Fibroblast of lung (primary cell): ENCODE measurements at regions not wholly inside any gene's neighbourhood (a gene's known extent, or its start where the extent isn't known, plus 50 kb on each side); places are given as distances from the start of the nearest gene placed in this dataset.
A peak's percentile ranks its signal among the peaks of the same experiment; 100 is the strongest.

Experiments used
- DNase-seq, 2 donors: peaks; one replicate each; pipeline versions ENCODE4 v3.0.0 to v3.0.0-alpha.2; 2010; ENCODE audit warnings: low read depth in 2 of 2
- H2AFZ ChIP-seq: 2 replicates; pipeline ENCODE4 v1.5.1; 2012; ENCODE audit warnings: low read length, control low read depth, inconsistent platforms
- H3K27ac ChIP-seq: 2 replicates; pipeline ENCODE4 v1.5.1; 2011; ENCODE audit warnings: low read length, control low read depth; ENCODE audit not compliant: insufficient read depth
- H3K27me3 ChIP-seq: 2 replicates; pipeline ENCODE4 v1.5.1; 2011; ENCODE audit warnings: mild to moderate bottlenecking, low read length; ENCODE audit not compliant: control insufficient read depth, insufficient read depth
- H3K36me3 ChIP-seq: 2 replicates; pipeline ENCODE4 v1.5.1; 2011; ENCODE audit warnings: low read length; ENCODE audit not compliant: control insufficient read depth, insufficient read depth
- H3K4me1 ChIP-seq: 2 replicates; pipeline ENCODE4 v1.5.1; 2011; ENCODE audit warnings: low read length; ENCODE audit not compliant: control insufficient read depth, insufficient read depth; ENCODE audit errors: extremely low read depth
- H3K4me2 ChIP-seq: 2 replicates; pipeline ENCODE4 v1.5.1; 2011; ENCODE audit warnings: low read length, control low read depth; ENCODE audit not compliant: insufficient read depth; ENCODE audit errors: extremely low read depth
- H3K4me3 ChIP-seq, 4 experiments: fragments of 200-600 bp in 1 of 4; sonication (generic) in 1 of 4; replicated peaks in 1 of 4; 2 replicates each; pipeline ENCODE4 v1.5.1; 2011 to 2016; ENCODE audit warnings: low read length in 4 of 4, low read depth in 3 of 4, mild to moderate bottlenecking in 3 of 4, control low read depth in 2 of 4, inconsistent platforms in 1 of 4, mixed read lengths in 1 of 4; ENCODE audit not compliant: insufficient read depth in 1 of 4; ENCODE audit errors: control extremely low read depth in 1 of 4
- H3K79me2 ChIP-seq: 2 replicates; pipeline ENCODE4 v1.5.1; 2012; ENCODE audit warnings: mild to moderate bottlenecking, low read length, inconsistent platforms; ENCODE audit not compliant: control insufficient read depth, insufficient read depth
- H3K9ac ChIP-seq: 2 replicates; pipeline ENCODE4 v1.5.1; 2011; ENCODE audit warnings: mild to moderate bottlenecking, low read length, control low read depth; ENCODE audit not compliant: insufficient read depth
- H3K9me3 ChIP-seq: 2 replicates; pipeline ENCODE4 v1.5.1; 2012; ENCODE audit warnings: low read depth, low read length; ENCODE audit not compliant: control insufficient read depth, insufficient read depth
- H4K20me1 ChIP-seq: 2 replicates; pipeline ENCODE4 v1.5.1; 2011; ENCODE audit warnings: low read length; ENCODE audit not compliant: control insufficient read depth, insufficient read depth; ENCODE audit errors: extremely low read depth
- CTCF ChIP-seq, 2 donors: IDR thresholded peaks in 1 of 2; conservative IDR thresholded peaks in 1 of 2; 1 replicate in 1 of 2; 2 replicates in 1 of 2; pipeline ENCODE4 v1.5.1; 2011 to 2012; ENCODE audit warnings: low read length in 2 of 2, control low read depth in 1 of 2, inconsistent platforms in 1 of 2, low read depth in 1 of 2, mild to moderate bottlenecking in 1 of 2
- EZH2 ChIP-seq: IDR thresholded peaks from 2 replicates; pipeline ENCODE4 v1.5.1; 2012; ENCODE audit warnings: low read length, control low read depth, mild to moderate bottlenecking; ENCODE audit errors: missing control alignments

GRCh38 chr2:215886022-215886421 lies 127.3 kb downstream of the MREG start:
- Histone ChIP-seq H3K27me3 (no peaks in the 10 kb centered on the region), H3K9me3 (no peaks in the 10 kb centered on the region), H3K4me3 (no peak overlapping the region), H2AFZ (no peak overlapping the region), H3K4me2 (no peak overlapping the region), H3K36me3 (no peaks in the 10 kb centered on the region), H4K20me1 (no peaks in the 10 kb centered on the region), H3K9ac (no peak overlapping the region), H3K4me1 (peaks cover under 1% of the 10 kb centered on the region), H3K79me2 (no peaks in the 10 kb centered on the region), H3K27ac (no peak overlapping the region)
- DNase-seq, result no peak
- no peak for TF ChIP-seq CTCF (conservative IDR thresholded peaks at IDR 0.05 in 1 of 2, IDR thresholded peaks at IDR 0.05 in 1 of 2; ENCODE audit: low read depth in 1 of 2, low read length in 2 of 2)
- TF ChIP-seq EZH2, result no peak

GRCh38 chr2:215885536-215885935 lies 127.8 kb downstream of the MREG start:
- Histone ChIP-seq H3K4me1 (peaks cover 4% of the 10 kb centered on the region), H3K4me3 (no peak overlapping the region), H2AFZ (no peak overlapping the region), H4K20me1 (no peaks in the 10 kb centered on the region), H3K4me2 (no peak overlapping the region), H3K27ac (no peak overlapping the region), H3K36me3 (no peaks in the 10 kb centered on the region), H3K79me2 (no peaks in the 10 kb centered on the region), H3K9ac (no peak overlapping the region), H3K9me3 (no peaks in the 10 kb centered on the region), H3K27me3 (no peaks in the 10 kb centered on the region)
- no peak for TF ChIP-seq CTCF (conservative IDR thresholded peaks at IDR 0.05 in 1 of 2, IDR thresholded peaks at IDR 0.05 in 1 of 2; ENCODE audit: low read depth in 1 of 2, low read length in 2 of 2)
- TF ChIP-seq EZH2, result no peak
- DNase-seq, result peak in 1 of 2 donors; percentile 55

GRCh38 chr2:215884451-215885087 lies 128.8 kb downstream of the MREG start:
- Histone ChIP-seq H3K9ac (no peak overlapping the region), H4K20me1 (no peaks in the 10 kb centered on the region), H3K4me3 (no peak overlapping the region), H3K79me2 (no peaks in the 10 kb centered on the region), H2AFZ (no peak overlapping the region), H3K27ac (no peak overlapping the region), H3K9me3 (no peaks in the 10 kb centered on the region), H3K4me1 (peaks cover 4% of the 10 kb centered on the region), H3K27me3 (no peaks in the 10 kb centered on the region), H3K36me3 (no peaks in the 10 kb centered on the region), H3K4me2 (no peak overlapping the region)
- TF ChIP-seq CTCF (conservative IDR thresholded peaks at IDR 0.05 in 1 of 2, IDR thresholded peaks at IDR 0.05 in 1 of 2; ENCODE audit: low read depth in 1 of 2, low read length in 2 of 2), result no peak
- no peak for TF ChIP-seq EZH2
- peak; percentile 64 to 70 for DNase-seq
